GM23338 (cell line): ENCODE measurements at regions not wholly inside any gene's neighbourhood (a gene's known extent, or its start where the extent isn't known, plus 50 kb on each side); places are given as distances from the start of the nearest gene placed in this dataset.

Source experiments
- ATAC-seq: fragments of 200-7000 bp; cut with Tn5 transposase; 3 replicates; pipeline ENCODE4 v1.9.1; 2020
- DNase-seq: peaks from one replicate; pipeline ENCODE4 v3.0.0-alpha.2; 2015; ENCODE audit warnings: low spot score
- H2AFZ ChIP-seq: fragments of 200-600 bp; sonication (generic); 2 replicates; pipeline ENCODE4 v1.8.0; 2016; ENCODE audit warnings: antibody characterized with exemption, mild to moderate bottlenecking, moderate library complexity
- H3F3A ChIP-seq: fragments of 200-600 bp; sonication (generic); replicated peaks from 2 replicates; pipeline ENCODE4 v1.8.0; 2017; ENCODE audit warnings: antibody characterized with exemption, mixed run types, low read depth
- H3K27ac ChIP-seq: fragments of 200-600 bp; sonication (generic); 2 replicates; pipeline ENCODE4 v1.6.1; 2016; ENCODE audit warnings: low read depth
- H3K27me3 ChIP-seq: fragments of 200-600 bp; sonication (generic); 2 replicates; pipeline ENCODE4 v1.8.0; 2016; ENCODE audit warnings: mild to moderate bottlenecking, mixed run types, moderate library complexity; ENCODE audit not compliant: insufficient read depth
- H3K36me3 ChIP-seq: fragments of 200-600 bp; sonication (generic); 2 replicates; pipeline ENCODE4 v1.8.0; 2016; ENCODE audit warnings: mild to moderate bottlenecking; ENCODE audit not compliant: insufficient read depth
- H3K4me1 ChIP-seq: fragments of 200-600 bp; sonication (generic); 2 replicates; pipeline ENCODE4 v1.8.0; 2016; ENCODE audit warnings: mild to moderate bottlenecking, moderate library complexity; ENCODE audit not compliant: insufficient read depth
- H3K4me2 ChIP-seq: fragments of 200-600 bp; sonication (generic); 2 replicates; pipeline ENCODE4 v1.7.1; 2017; ENCODE audit warnings: mixed run types
- H3K4me3 ChIP-seq: fragments of 200-600 bp; sonication (generic); 2 replicates; pipeline ENCODE4 v1.6.1; 2016; ENCODE audit warnings: mixed run types
- H3K79me2 ChIP-seq: fragments of 200-600 bp; sonication (generic); replicated peaks from 2 replicates; pipeline ENCODE4 v1.8.0; 2017; ENCODE audit warnings: mild to moderate bottlenecking; ENCODE audit not compliant: insufficient read depth
- H3K9me2 ChIP-seq: fragments of 200-600 bp; sonication (generic); 2 replicates; pipeline ENCODE4 v1.8.0; 2017; ENCODE audit not compliant: insufficient read depth
- H4K20me1 ChIP-seq: fragments of 200-600 bp; sonication (generic); replicated peaks from 2 replicates; pipeline ENCODE4 v1.8.0; 2017; ENCODE audit warnings: mild to moderate bottlenecking; ENCODE audit not compliant: insufficient read depth
- H3K27ac Mint-ChIP-seq: 2 replicates; pipeline ENCODE4 v1.8.0; 2020; ENCODE audit warnings: inconsistent platforms, mild to moderate bottlenecking, moderate library complexity, mixed read lengths
- H3K27me3 Mint-ChIP-seq: 3 replicates; pipeline ENCODE4 v1.8.0; 2022; ENCODE audit warnings: low read depth, mild to moderate bottlenecking, moderate library complexity, mixed read lengths, inconsistent platforms; ENCODE audit not compliant: insufficient read depth, poor library complexity
- H3K36me3 Mint-ChIP-seq: 3 replicates; pipeline ENCODE4 v1.8.0; 2021; ENCODE audit warnings: low read depth, mild to moderate bottlenecking, inconsistent platforms, moderate library complexity, mixed read lengths
- H3K4me1 Mint-ChIP-seq: 3 replicates; pipeline ENCODE4 v1.8.0; 2020; ENCODE audit warnings: mild to moderate bottlenecking, inconsistent platforms, mixed read lengths
- H3K4me3 Mint-ChIP-seq: 3 replicates; pipeline ENCODE4 v1.8.0; 2021; ENCODE audit warnings: moderate library complexity, mild to moderate bottlenecking, inconsistent platforms, mixed read lengths
- H3K9me3 Mint-ChIP-seq: 3 replicates; pipeline ENCODE4 v1.8.0; 2020; ENCODE audit warnings: moderate library complexity, mild to moderate bottlenecking, inconsistent platforms, mixed read lengths
- CREB1 ChIP-seq: fragments of 250-450 bp; sonication (Bioruptor Pico); IDR thresholded peaks from 2 replicates; pipeline ENCODE4 v1.5.0; 2020; ENCODE audit warnings: low read depth, mild to moderate bottlenecking, moderate library complexity
- CTCF ChIP-seq, 2 experiments: fragments of 200-600 bp in 1 of 2; sonication (generic) in 1 of 2; conservative IDR thresholded peaks; 2 replicates each; pipeline versions ENCODE4 v1.5.1 to v1.6.1; 2016 to 2017; ENCODE audit warnings: antibody characterized with exemption in 2 of 2, low read depth in 2 of 2, mild to moderate bottlenecking in 2 of 2, moderate library complexity in 1 of 2
- ETS1 ChIP-seq: IDR thresholded peaks from 2 replicates; pipeline ENCODE4 v1.6.1; 2016; ENCODE audit warnings: antibody characterized with exemption
- EZH2 ChIP-seq: fragments of 200-600 bp; sonication (generic); IDR thresholded peaks from one replicate; pipeline ENCODE4 v1.8.0; 2017; ENCODE audit warnings: antibody characterized with exemption, mild to moderate bottlenecking, low read depth; ENCODE audit not compliant: unreplicated experiment
- EZH2phosphoT487 ChIP-seq: fragments of 200-600 bp; sonication (generic); IDR thresholded peaks from one replicate; pipeline ENCODE4 v1.8.1; 2018; ENCODE audit warnings: antibody characterized with exemption; ENCODE audit not compliant: unreplicated experiment
- JUNB ChIP-seq: IDR thresholded peaks from one replicate; pipeline ENCODE4 v1.6.1; 2016; ENCODE audit warnings: antibody characterized with exemption; ENCODE audit not compliant: unreplicated experiment
- NANOG ChIP-seq: IDR thresholded peaks from 2 replicates; pipeline ENCODE4 v1.6.1; 2016; ENCODE audit warnings: antibody characterized with exemption, borderline replicate concordance
- REST ChIP-seq: IDR thresholded peaks from one replicate; pipeline ENCODE4 v1.6.1; 2018; ENCODE audit warnings: antibody characterized with exemption; ENCODE audit not compliant: unreplicated experiment
- STAT1 ChIP-seq: IDR thresholded peaks from one replicate; pipeline ENCODE4 v1.6.1; 2016; ENCODE audit warnings: antibody characterized with exemption; ENCODE audit not compliant: unreplicated experiment
- ZNF331 ChIP-seq: fragments of 250-450 bp; sonication (Bioruptor Pico); IDR thresholded peaks from 2 replicates; pipeline ENCODE4 v1.5.0; 2020; ENCODE audit warnings: low read depth, mild to moderate bottlenecking, moderate library complexity

GRCh38 chr6:40892223-40892622 is 146.8 kb downstream of the UNC5CL start:
- Histone ChIP-seq H3K4me3 (no peak overlapping the region), H3K79me2 (no peaks in the 10 kb centered on the region), H3F3A (no peaks in the 10 kb centered on the region), H2AFZ (no peak overlapping the region), H3K36me3 (no peaks in the 10 kb centered on the region), H3K9me2 (no peaks in the 10 kb centered on the region), H3K4me1 (no peaks in the 10 kb centered on the region), H3K27me3 (no peaks in the 10 kb centered on the region), H3K4me2 (no peak overlapping the region), H3K27ac (no peak overlapping the region), H4K20me1 (no peaks in the 10 kb centered on the region)
- ATAC-seq (no peak), DNase-seq (no peak)
- H3K27ac Mint-ChIP-seq: no peak overlapping the region
- peaks cover 2% of the 10 kb centered on the region; the same call in 2 of the 3 replicates for H3K4me1 Mint-ChIP-seq
- no peak overlapping the region for H3K4me3 Mint-ChIP-seq
- H3K27me3 Mint-ChIP-seq: peaks cover 6% of the 10 kb centered on the region
- H3K9me3 Mint-ChIP-seq: no peaks in the 10 kb centered on the region
- TF ChIP-seq CREB1 (CRISPR knock-in tag) (no peak), CTCF (conservative IDR thresholded peaks at IDR 0.05; ENCODE audit: low read depth in 2 of 2) (no peak), ZNF331 (no peak), EZH2 (no peak)
- H3K36me3 Mint-ChIP-seq: no peaks in the 10 kb centered on the region

GRCh38 chr6:40891686-40892085 is 147.3 kb downstream of the UNC5CL start:
- H3K27me3 ChIP-seq: no peaks in the 10 kb centered on the region
- Mint-ChIP-seq H3K27ac (no peak overlapping the region), H3K4me3 (no peak overlapping the region)
- TF ChIP-seq ZNF331 (no peak), EZH2 (no peak), JUNB (no peak), ETS1 (no peak), NANOG (no peak), STAT1 (no peak), EZH2phosphoT487 (no peak), REST (no peak)

More at GRCh38 chr6:40891686-40892085, 147.3 kb downstream of the UNC5CL start:
- Histone ChIP-seq H3K9me2 (no peaks in the 10 kb centered on the region), H3F3A (no peaks in the 10 kb centered on the region), H3K4me3 (no peak overlapping the region), H3K36me3 (no peaks in the 10 kb centered on the region), H3K4me1 (no peaks in the 10 kb centered on the region), H3K4me2 (no peak overlapping the region), H2AFZ (no peak overlapping the region), H3K27ac (no peak overlapping the region), H3K79me2 (no peaks in the 10 kb centered on the region), H4K20me1 (no peaks in the 10 kb centered on the region)
- DNase-seq (no peak), ATAC-seq (no peak)
- peaks cover 6% of the 10 kb centered on the region for H3K27me3 Mint-ChIP-seq
- H3K4me1 Mint-ChIP-seq: peaks cover 2% of the 10 kb centered on the region; the same call in 2 of the 3 replicates
- no peaks in the 10 kb centered on the region for H3K36me3 Mint-ChIP-seq
- H3K9me3 Mint-ChIP-seq: no peaks in the 10 kb centered on the region
